Trophoblast cell (in vitro differentiated cells and primary cell): ENCODE measurements at regions not wholly inside any gene's neighbourhood (a gene's known extent, or its start where the extent isn't known, plus 50 kb on each side); places are given as distances from the start of the nearest gene placed in this dataset.

ENCODE experiments used
- DNase-seq, 2 donors: peaks; one replicate each; pipeline ENCODE4 v3.0.0-alpha.2; 2016
- H2AFZ ChIP-seq: 2 replicates; pipeline ENCODE4 v1.6.1; 2013; ENCODE audit warnings: low read length, moderate library complexity, mild to moderate bottlenecking; ENCODE audit not compliant: insufficient read depth, poor library complexity
- H2AK5ac ChIP-seq: 2 replicates; pipeline ENCODE4 v1.6.1; 2013; ENCODE audit warnings: mild to moderate bottlenecking, low read length
- H2BK120ac ChIP-seq: 2 replicates; pipeline ENCODE4 v1.6.1; 2013; ENCODE audit warnings: low read length, mild to moderate bottlenecking, moderate library complexity; ENCODE audit not compliant: insufficient read depth, poor library complexity
- H2BK12ac ChIP-seq: 2 replicates; pipeline ENCODE4 v1.6.1; 2013; ENCODE audit warnings: mild to moderate bottlenecking, low read length, moderate library complexity
- H2BK5ac ChIP-seq: 2 replicates; pipeline ENCODE4 v1.6.1; 2013; ENCODE audit warnings: low read length, low read depth, moderate library complexity, mild to moderate bottlenecking; ENCODE audit not compliant: poor library complexity
- H3K14ac ChIP-seq: 2 replicates; pipeline ENCODE4 v1.6.1; 2013; ENCODE audit warnings: mild to moderate bottlenecking, low read length
- H3K18ac ChIP-seq: 2 replicates; pipeline ENCODE4 v1.6.1; 2013; ENCODE audit warnings: mild to moderate bottlenecking, low read length
- H3K23ac ChIP-seq: 2 replicates; pipeline ENCODE4 v1.6.1; 2013; ENCODE audit warnings: low read length
- H3K27ac ChIP-seq: 2 replicates; pipeline ENCODE4 v1.5.1; 2013; ENCODE audit warnings: low read depth, mild to moderate bottlenecking, inconsistent platforms, low read length, moderate library complexity
- H3K27me3 ChIP-seq: 2 replicates; pipeline ENCODE4 v1.6.1; 2013; ENCODE audit warnings: inconsistent platforms, mild to moderate bottlenecking, low read length, moderate library complexity; ENCODE audit not compliant: insufficient read depth
- H3K36me3 ChIP-seq, 2 experiments: 1 replicate in 1 of 2; 2 replicates in 1 of 2; pipeline ENCODE4 v1.6.1; 2013; ENCODE audit warnings: low read length in 2 of 2, mild to moderate bottlenecking in 2 of 2, moderate library complexity in 1 of 2; ENCODE audit not compliant: insufficient read depth in 2 of 2, control insufficient read depth in 1 of 2
- H3K4ac ChIP-seq: 2 replicates; pipeline ENCODE4 v1.6.1; 2013; ENCODE audit warnings: low read depth, mild to moderate bottlenecking, low read length, moderate library complexity
- H3K4me1 ChIP-seq, 2 experiments: 1 replicate in 1 of 2; 2 replicates in 1 of 2; pipeline ENCODE4 v1.6.1; 2013; ENCODE audit warnings: low read length in 2 of 2, mild to moderate bottlenecking in 2 of 2, moderate library complexity in 1 of 2; ENCODE audit not compliant: insufficient read depth in 2 of 2, control insufficient read depth in 1 of 2
- H3K4me2 ChIP-seq: 2 replicates; pipeline ENCODE4 v1.6.1; 2013; ENCODE audit warnings: inconsistent platforms, mild to moderate bottlenecking, low read length, moderate library complexity
- H3K4me3 ChIP-seq: 2 replicates; pipeline ENCODE4 v1.5.1; 2013; ENCODE audit warnings: mild to moderate bottlenecking, low read depth, low read length, inconsistent platforms
- H3K79me1 ChIP-seq: one replicate; pipeline ENCODE4 v1.6.1; 2013; ENCODE audit warnings: low read length
- H3K79me2 ChIP-seq: 2 replicates; pipeline ENCODE4 v1.6.1; 2013; ENCODE audit warnings: low read length, mild to moderate bottlenecking; ENCODE audit not compliant: control insufficient read depth, insufficient read depth, poor library complexity
- H3K9ac ChIP-seq: 2 replicates; pipeline ENCODE4 v1.6.1; 2013; ENCODE audit warnings: mild to moderate bottlenecking, low read length
- H3K9me3 ChIP-seq: 2 replicates; pipeline ENCODE4 v1.6.1; 2013; ENCODE audit warnings: low read depth, mild to moderate bottlenecking, control low read depth, inconsistent platforms, low read length; ENCODE audit not compliant: insufficient read depth
- H4K12ac ChIP-seq: 2 replicates; pipeline ENCODE4 v1.6.1; 2013; ENCODE audit warnings: low read depth, mild to moderate bottlenecking, low read length, moderate library complexity
- H4K8ac ChIP-seq: 2 replicates; pipeline ENCODE4 v1.6.1; 2013; ENCODE audit warnings: low read depth, mild to moderate bottlenecking, low read length, moderate library complexity
- H4K91ac ChIP-seq: one replicate; pipeline ENCODE4 v1.6.1; 2013; ENCODE audit warnings: low read depth, mild to moderate bottlenecking, low read length, moderate library complexity
- WGBS: extraction: QIAGEN DNeasy Blood & Tissue Kit; methylation state at CpG from one replicate; pipeline ENCODE4 v1.1.7; 2013; ENCODE audit warnings: missing lambda C conversion rate; ENCODE audit not compliant: insufficient read length, insufficient coverage; ENCODE audit errors: extremely low coverage; 5-methylcytosine and 5-hydroxymethylcytosine counted together

DNA sequence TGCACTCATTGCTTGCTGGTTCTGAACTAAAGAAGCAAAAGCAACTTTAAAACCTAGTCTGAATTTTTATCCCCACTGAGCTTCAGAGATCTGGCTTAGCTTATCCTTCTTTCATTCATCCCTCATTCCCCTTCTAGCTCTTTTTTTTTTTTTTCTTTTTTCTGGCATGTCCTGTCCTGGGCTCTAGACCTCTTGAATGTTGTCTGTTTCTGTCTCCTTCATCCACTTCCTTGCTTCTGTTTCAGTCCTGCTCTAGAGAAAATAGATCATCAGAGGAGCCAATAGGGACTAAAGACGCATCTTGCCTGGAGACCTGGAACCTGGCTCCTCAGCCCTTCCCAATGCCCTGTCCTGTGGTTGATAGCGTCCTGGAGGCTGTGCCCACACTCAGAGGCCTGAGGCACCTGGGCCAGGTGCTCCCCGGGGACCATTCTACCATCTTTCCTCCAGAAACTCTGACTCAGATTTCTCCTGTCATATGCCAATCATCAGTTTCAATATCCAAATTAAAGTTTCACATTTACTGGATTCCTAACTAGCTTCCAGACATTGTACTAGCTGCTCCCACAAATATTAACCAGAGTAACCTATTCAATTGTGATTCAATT lies 115.7 kb upstream of the GATB start:
- Histone ChIP-seq H3K9ac (no peak overlapping the region), H3K9me3 (peaks cover 2% of the 10 kb centered on the region), H2BK120ac (no peak overlapping the region), H2BK12ac (no peak overlapping the region), H3K14ac (no peak overlapping the region), H3K4me2 (no peak overlapping the region), H3K27me3 (no peaks in the 10 kb centered on the region), H3K79me2 (no peaks in the 10 kb centered on the region), H4K12ac (no peak overlapping the region), H2BK5ac (no peak overlapping the region), H3K36me3 (no peaks in the 10 kb centered on the region), H3K27ac (no peak overlapping the region), H2AK5ac (no peak overlapping the region), H3K23ac (no peak overlapping the region), H4K8ac (no peak overlapping the region), H4K91ac (no peak overlapping the region), H3K79me1 (no peaks in the 10 kb centered on the region), H3K18ac (no peak overlapping the region), H2AFZ (no peak overlapping the region), H3K4me1 (no peaks in the 10 kb centered on the region), H3K4ac (no peak overlapping the region), H3K4me3 (no peak overlapping the region)
- DNase-seq, result no peak
- no CpG with 5 or more reads among the region's 3 CpGs for WGBS

DNA sequence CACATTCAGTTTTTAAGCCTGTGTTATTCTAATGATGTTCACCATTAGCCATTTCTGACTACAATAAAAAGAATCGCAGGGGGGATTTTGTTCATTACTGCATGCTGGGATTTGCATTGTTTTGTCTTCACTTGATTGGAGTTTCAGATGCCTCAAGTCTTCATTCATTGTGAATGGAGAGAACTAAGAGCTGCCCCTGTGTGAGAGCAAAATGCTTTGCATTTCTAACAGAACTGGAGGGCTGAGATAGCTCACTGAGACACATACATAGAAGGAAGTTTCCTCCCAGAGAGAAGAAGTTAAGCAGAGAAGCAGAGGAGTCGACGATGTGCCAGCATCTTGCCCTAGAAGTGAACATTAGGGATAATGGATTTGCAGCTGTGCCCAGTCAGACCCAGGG lies 113.5 kb upstream of the GATB start:
- no peaks in the 10 kb centered on the region for H3K79me1 ChIP-seq
- no peak overlapping the region for H3K14ac ChIP-seq
- H3K4me1 ChIP-seq, result no peaks in the 10 kb centered on the region
- H3K18ac ChIP-seq, result no peak overlapping the region
- H2BK5ac ChIP-seq, result no peak overlapping the region
- no peak overlapping the region for H2AK5ac ChIP-seq
- no peak overlapping the region for H4K8ac ChIP-seq
- H4K91ac ChIP-seq, result no peak overlapping the region
- H2AFZ ChIP-seq, result no peak overlapping the region
- no peaks in the 10 kb centered on the region for H3K36me3 ChIP-seq
- H4K12ac ChIP-seq, result no peak overlapping the region
- no peak overlapping the region for H3K4ac ChIP-seq
- H3K9me3 ChIP-seq, result peaks cover 2% of the 10 kb centered on the region
- no peak overlapping the region for H3K9ac ChIP-seq
- H3K4me3 ChIP-seq, result no peak overlapping the region
- H3K27me3 ChIP-seq, result no peaks in the 10 kb centered on the region
- no peak overlapping the region for H3K27ac ChIP-seq
- H2BK12ac ChIP-seq, result no peak overlapping the region
- H2BK120ac ChIP-seq, result no peak overlapping the region
- no CpG with 5 or more reads among the region's 3 CpGs for WGBS
- no peak for DNase-seq
- no peak overlapping the region for H3K4me2 ChIP-seq
- H3K79me2 ChIP-seq, result no peaks in the 10 kb centered on the region
- no peak overlapping the region for H3K23ac ChIP-seq

- H3K79me2 ChIP-seq, result no peaks in the 10 kb centered on the region
- H3K4me2 ChIP-seq, result no peak overlapping the region
- no peak overlapping the region for H3K18ac ChIP-seq
- H4K12ac ChIP-seq, result no peak overlapping the region
- peaks cover 4% of the 10 kb centered on the region for H3K9me3 ChIP-seq
- H4K91ac ChIP-seq, result no peak overlapping the region
- H3K23ac ChIP-seq, result no peak overlapping the region
- no peak overlapping the region for H3K27ac ChIP-seq
- H3K4ac ChIP-seq, result no peak overlapping the region
- no peak overlapping the region for H3K4me3 ChIP-seq
- no peak overlapping the region for H4K8ac ChIP-seq
- H2AFZ ChIP-seq, result no peak overlapping the region
- H2BK120ac ChIP-seq, result no peak overlapping the region
- no peaks in the 10 kb centered on the region for H3K27me3 ChIP-seq
- DNase-seq, result peak in 1 of 2 donors; percentile 14
- H2BK12ac ChIP-seq, result no peak overlapping the region
- no peaks in the 10 kb centered on the region for H3K36me3 ChIP-seq
- H3K9ac ChIP-seq, result no peak overlapping the region
- no peaks in the 10 kb centered on the region for H3K4me1 ChIP-seq
- no peaks in the 10 kb centered on the region for H3K79me1 ChIP-seq
- no peak overlapping the region for H2AK5ac ChIP-seq
- no peak overlapping the region for H2BK5ac ChIP-seq
- no peak overlapping the region for H3K14ac ChIP-seq
- WGBS, result no CpG with 5 or more reads among the region's 4 CpGs
Observed at GRCh38 chr4:151866592-151866918, 105.7 kb upstream of the GATB start.

DNA sequence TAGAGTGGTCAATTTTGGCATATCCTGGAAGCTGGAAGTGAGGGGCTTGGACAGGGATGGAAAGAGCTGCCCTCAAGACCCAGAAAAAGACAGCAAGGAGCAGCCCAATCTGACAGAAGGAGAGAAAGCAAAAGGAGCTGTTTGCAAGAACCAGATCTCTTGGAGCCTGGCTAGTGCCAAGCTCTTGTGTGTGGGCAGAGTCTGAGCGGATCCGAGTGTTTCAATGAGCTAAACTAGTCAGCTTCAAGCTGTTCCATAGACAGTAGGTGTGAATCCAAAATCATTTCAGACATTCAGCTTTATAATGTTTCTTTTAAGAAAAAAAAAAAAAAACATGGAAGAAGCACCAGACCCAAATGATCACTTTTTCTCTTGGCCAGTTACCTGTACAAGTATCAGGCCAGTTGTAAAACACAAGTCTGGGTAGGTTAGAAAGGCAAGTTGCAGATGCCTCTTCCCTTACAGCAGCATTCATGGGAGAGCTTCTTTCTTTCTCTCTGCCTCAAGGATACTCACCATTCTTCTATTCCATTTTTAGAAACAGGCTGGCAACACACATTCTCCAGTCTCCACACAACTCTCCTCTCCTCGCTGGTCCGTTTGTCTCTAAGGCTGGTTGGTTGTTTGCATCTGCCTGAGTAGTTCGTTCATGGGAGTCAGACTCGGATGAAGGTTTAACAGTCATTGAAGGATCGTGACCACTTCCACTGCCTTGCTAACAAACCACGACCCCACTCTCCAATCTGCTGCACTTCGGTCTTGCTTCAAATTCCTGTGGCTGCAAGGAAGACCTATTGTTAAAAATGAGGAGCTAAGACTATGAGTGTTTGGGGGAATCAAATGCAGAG lies 105.2 kb upstream of the GATB start:
- Histone ChIP-seq H3K27ac (no peak overlapping the region), H3K9ac (no peak overlapping the region), H3K4me1 (no peaks in the 10 kb centered on the region), H2AFZ (no peak overlapping the region), H3K79me1 (no peaks in the 10 kb centered on the region), H3K23ac (no peak overlapping the region), H3K14ac (no peak overlapping the region), H4K8ac (no peak overlapping the region), H3K79me2 (no peaks in the 10 kb centered on the region), H2AK5ac (no peak overlapping the region), H4K91ac (no peak overlapping the region), H2BK120ac (no peak overlapping the region), H3K36me3 (no peaks in the 10 kb centered on the region), H3K4me2 (no peak overlapping the region), H2BK12ac (no peak overlapping the region), H3K9me3 (peaks cover 4% of the 10 kb centered on the region), H3K4me3 (no peak overlapping the region), H4K12ac (no peak overlapping the region), H2BK5ac (no peak overlapping the region), H3K18ac (no peak overlapping the region), H3K27me3 (no peaks in the 10 kb centered on the region), H3K4ac (no peak overlapping the region)
- WGBS, result no CpG with 5 or more reads among the region's 9 CpGs
- no peak for DNase-seq
